Peyer's patch (tissue), 4 donors: ENCODE measurements at regions not wholly inside any gene's neighbourhood (a gene's known extent, or its start where the extent isn't known, plus 50 kb on each side); places are given as distances from the start of the nearest gene placed in this dataset.

Experiments
- POLR2A ChIP-seq, 2 donors: fragments of 450-650 bp; IDR thresholded peaks; one replicate each; pipeline ENCODE4 v1.5.1; 2017; ENCODE audit warnings: antibody characterized with exemption in 2 of 2, mild to moderate bottlenecking in 2 of 2, moderate library complexity in 2 of 2
- TF ChIP-seq, protein P1 (sequence below), 6 experiments: fragments of 450-650 bp in 4 of 6; fragments of 200-600 bp in 2 of 6; sonication (generic) in 1 of 6; IDR thresholded peaks; one replicate each; pipeline ENCODE4 v1.5.1; 2017 to 2019; ENCODE audit warnings: antibody characterized with exemption in 6 of 6, mild to moderate bottlenecking in 3 of 6, moderate library complexity in 1 of 6

DNA sequence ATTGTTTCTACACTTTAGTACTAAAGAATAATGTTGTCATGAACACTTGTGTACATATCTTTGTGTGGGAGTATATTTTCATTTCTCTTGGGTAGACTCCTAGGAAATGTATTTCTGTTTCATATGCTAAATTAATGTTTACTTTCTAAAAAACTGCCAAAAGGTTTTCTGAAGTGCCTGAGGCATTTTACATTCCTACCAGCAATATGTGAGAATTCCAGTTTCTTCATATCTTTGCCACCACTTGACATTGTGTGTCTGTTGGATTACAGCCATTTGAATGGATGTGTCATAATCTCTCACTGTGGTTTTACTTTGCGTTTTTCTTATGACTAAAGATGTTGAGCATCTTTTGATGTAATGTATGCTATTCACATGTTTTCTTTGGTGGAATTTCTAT, 428.2 kb upstream of the KCNH7 start:
- TF ChIP-seq, protein P1, sequence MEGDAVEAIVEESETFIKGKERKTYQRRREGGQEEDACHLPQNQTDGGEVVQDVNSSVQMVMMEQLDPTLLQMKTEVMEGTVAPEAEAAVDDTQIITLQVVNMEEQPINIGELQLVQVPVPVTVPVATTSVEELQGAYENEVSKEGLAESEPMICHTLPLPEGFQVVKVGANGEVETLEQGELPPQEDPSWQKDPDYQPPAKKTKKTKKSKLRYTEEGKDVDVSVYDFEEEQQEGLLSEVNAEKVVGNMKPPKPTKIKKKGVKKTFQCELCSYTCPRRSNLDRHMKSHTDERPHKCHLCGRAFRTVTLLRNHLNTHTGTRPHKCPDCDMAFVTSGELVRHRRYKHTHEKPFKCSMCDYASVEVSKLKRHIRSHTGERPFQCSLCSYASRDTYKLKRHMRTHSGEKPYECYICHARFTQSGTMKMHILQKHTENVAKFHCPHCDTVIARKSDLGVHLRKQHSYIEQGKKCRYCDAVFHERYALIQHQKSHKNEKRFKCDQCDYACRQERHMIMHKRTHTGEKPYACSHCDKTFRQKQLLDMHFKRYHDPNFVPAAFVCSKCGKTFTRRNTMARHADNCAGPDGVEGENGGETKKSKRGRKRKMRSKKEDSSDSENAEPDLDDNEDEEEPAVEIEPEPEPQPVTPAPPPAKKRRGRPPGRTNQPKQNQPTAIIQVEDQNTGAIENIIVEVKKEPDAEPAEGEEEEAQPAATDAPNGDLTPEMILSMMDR (IDR thresholded peaks at IDR 0.05): no peak
- no peak for TF ChIP-seq POLR2A (IDR thresholded peaks at IDR 0.05)
